ENCODE measurements at regions not wholly inside any gene's neighbourhood (a gene's known extent, or its start where the extent isn't known, plus 50 kb on each side); places are given as distances from the start of the nearest gene placed in this dataset.
"Not testable (repeated sequence)": the region's sequence is repeated elsewhere in the genome, so short reads cannot be mapped to it uniquely, and the experiment has no call there.

- TF ChIP-seq CTCF (IDR thresholded peaks at IDR 0.05; ENCODE audit: insufficient read depth, low read length, poor library complexity, severe bottlenecking); EZH2phosphoT487 (conservative IDR thresholded peaks at IDR 0.05; ENCODE audit: low read length): not testable (repeated sequence)
Measured at GRCh38 chr18:67126751-67127150, 389.8 kb downstream of the DSEL start.

All from SU-DHL-6 (cell line).